CD4-positive, alpha-beta T cell (primary cell): ENCODE measurements at regions not wholly inside any gene's neighbourhood (a gene's known extent, or its start where the extent isn't known, plus 50 kb on each side); places are given as distances from the start of the nearest gene placed in this dataset.

Experiments used
- ATAC-seq: fragments of 200-7000 bp; cut with Tn5 transposase; one replicate; pipeline ENCODE4 v1.10.0; 2022; ENCODE audit warnings: mild to moderate bottlenecking; ENCODE audit not compliant: poor library complexity
- CTCF ChIA-PET: fragments of 350-600 bp; sonication (Branson Sonifier 250); formaldehyde crosslinking; loops from one replicate; lab custom pipeline; 2021; ENCODE audit warnings: antibody characterized with exemption, inconsistent platforms; lab: Charles Lee
- POLR2A ChIA-PET: fragments of 350-600 bp; sonication (Branson Sonifier 250); formaldehyde crosslinking; loops from one replicate; lab custom pipeline; 2021; ENCODE audit warnings: antibody characterized with exemption, inconsistent platforms; lab: Charles Lee
- DNase-seq, 14 experiments: peaks; one replicate each; pipeline ENCODE4 v3.0.0-alpha.2; 2013 to 2020; ENCODE audit warnings: mixed read lengths in 2 of 14
- H3K27ac ChIP-seq, 2 donors: one replicate each; pipeline versions ENCODE4 v1.5.1 to v1.7.0; 2013; ENCODE audit warnings: low read length in 2 of 2, low read depth in 1 of 2, mild to moderate bottlenecking in 1 of 2
- H3K27me3 ChIP-seq, 2 experiments: 1 replicate in 1 of 2; 2 replicates in 1 of 2; pipeline versions ENCODE4 v1.6.1 to v1.7.0; 2013; ENCODE audit warnings: low read length in 2 of 2, control low read depth in 1 of 2, mild to moderate bottlenecking in 1 of 2, moderate library complexity in 1 of 2; ENCODE audit not compliant: insufficient read depth in 2 of 2, control insufficient read depth in 1 of 2
- H3K36me3 ChIP-seq: one replicate; pipeline ENCODE4 v1.6.1; 2013; ENCODE audit warnings: low read length, control low read depth; ENCODE audit not compliant: insufficient read depth
- H3K4me1 ChIP-seq: one replicate; pipeline ENCODE4 v1.6.1; 2013; ENCODE audit warnings: low read length, control low read depth; ENCODE audit not compliant: insufficient read depth
- H3K4me3 ChIP-seq: one replicate; pipeline ENCODE4 v1.5.1; 2013; ENCODE audit warnings: mild to moderate bottlenecking, low read length, moderate library complexity
- H3K9me3 ChIP-seq, 2 experiments: 1 replicate in 1 of 2; 2 replicates in 1 of 2; pipeline versions ENCODE4 v1.6.1 to v1.7.0; 2013; ENCODE audit warnings: low read length in 2 of 2, mild to moderate bottlenecking in 2 of 2, control low read depth in 1 of 2, moderate library complexity in 1 of 2; ENCODE audit not compliant: control insufficient read depth in 1 of 2, insufficient read depth in 1 of 2
- H3K27ac Mint-ChIP-seq: one replicate; pipeline ENCODE4 v1.8.0; 2020; ENCODE audit warnings: mixed read lengths
- H3K27me3 Mint-ChIP-seq: one replicate; pipeline ENCODE4 v1.8.0; 2021; ENCODE audit warnings: mixed read lengths
- H3K36me3 Mint-ChIP-seq: one replicate; pipeline ENCODE4 v1.8.0; 2021; ENCODE audit warnings: low read depth, mixed read lengths
- H3K4me1 Mint-ChIP-seq: one replicate; pipeline ENCODE4 v1.8.0; 2021; ENCODE audit warnings: low read depth, mixed read lengths
- H3K4me3 Mint-ChIP-seq: one replicate; pipeline ENCODE4 v1.8.0; 2020; ENCODE audit warnings: mild to moderate bottlenecking, mixed read lengths
- H3K9me3 Mint-ChIP-seq: one replicate; pipeline ENCODE4 v1.8.0; 2020; ENCODE audit warnings: mixed read lengths
- intact Hi-C, 2 experiments: fragments of 100-400 bp; cut with DNase I in 1 of 2; cut with micrococcal nuclease in 1 of 2; formaldehyde crosslinking; loops; one replicate each; pipeline versions ENCODE4 v1.15.1 to v1.9.0; 2023 to 2025; cut with DNase I, micrococcal nuclease
- TF ChIP-seq, protein P1 (sequence below): fragments of 200-600 bp; IDR thresholded peaks from one replicate; pipeline ENCODE4 v1.8.0; 2022; ENCODE audit warnings: antibody characterized with exemption, mild to moderate bottlenecking

DNA sequence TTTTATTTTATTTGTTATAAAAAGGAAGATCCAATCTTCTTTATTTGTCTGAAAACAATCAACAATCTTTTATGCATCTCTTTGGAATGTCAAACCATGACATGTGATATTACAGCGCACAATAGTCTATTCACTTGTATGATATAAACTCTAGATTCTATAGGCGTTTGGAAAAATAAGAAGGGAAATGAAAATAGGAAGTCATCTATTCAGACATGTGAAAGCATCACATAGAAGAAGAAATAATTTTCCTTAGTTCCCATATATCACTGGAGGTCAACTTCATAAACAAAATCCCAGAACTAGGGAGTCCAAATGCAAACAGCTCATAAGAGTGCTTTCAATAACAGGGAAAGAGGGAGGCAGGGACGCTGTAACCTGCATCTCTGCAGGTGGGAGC lies 139.5 kb upstream of the RASGEF1B start:
- H3K27me3 ChIP-seq = no peaks in the 10 kb centered on the region
- ATAC-seq (no peak), DNase-seq (no peak)
- ChIA-PET POLR2A (no interaction called here), CTCF (no interaction called here)
- Mint-ChIP-seq H3K9me3 (peaks cover 3% of the 10 kb centered on the region), H3K36me3 (no peaks in the 10 kb centered on the region), H3K4me1 (peaks cover 9% of the 10 kb centered on the region), H3K4me3 (no peak overlapping the region), H3K27ac (no peak overlapping the region), H3K27me3 (no peaks in the 10 kb centered on the region)
- no peaks in the 10 kb centered on the region for H3K9me3 ChIP-seq
- no peak overlapping the region for H3K27ac ChIP-seq
- no peaks in the 10 kb centered on the region for H3K4me1 ChIP-seq
- intact Hi-C loops = no loop called here
- H3K4me3 ChIP-seq = no peak overlapping the region
- H3K36me3 ChIP-seq = no peaks in the 10 kb centered on the region
- TF ChIP-seq, protein P1, sequence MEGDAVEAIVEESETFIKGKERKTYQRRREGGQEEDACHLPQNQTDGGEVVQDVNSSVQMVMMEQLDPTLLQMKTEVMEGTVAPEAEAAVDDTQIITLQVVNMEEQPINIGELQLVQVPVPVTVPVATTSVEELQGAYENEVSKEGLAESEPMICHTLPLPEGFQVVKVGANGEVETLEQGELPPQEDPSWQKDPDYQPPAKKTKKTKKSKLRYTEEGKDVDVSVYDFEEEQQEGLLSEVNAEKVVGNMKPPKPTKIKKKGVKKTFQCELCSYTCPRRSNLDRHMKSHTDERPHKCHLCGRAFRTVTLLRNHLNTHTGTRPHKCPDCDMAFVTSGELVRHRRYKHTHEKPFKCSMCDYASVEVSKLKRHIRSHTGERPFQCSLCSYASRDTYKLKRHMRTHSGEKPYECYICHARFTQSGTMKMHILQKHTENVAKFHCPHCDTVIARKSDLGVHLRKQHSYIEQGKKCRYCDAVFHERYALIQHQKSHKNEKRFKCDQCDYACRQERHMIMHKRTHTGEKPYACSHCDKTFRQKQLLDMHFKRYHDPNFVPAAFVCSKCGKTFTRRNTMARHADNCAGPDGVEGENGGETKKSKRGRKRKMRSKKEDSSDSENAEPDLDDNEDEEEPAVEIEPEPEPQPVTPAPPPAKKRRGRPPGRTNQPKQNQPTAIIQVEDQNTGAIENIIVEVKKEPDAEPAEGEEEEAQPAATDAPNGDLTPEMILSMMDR = no peak

DNA sequence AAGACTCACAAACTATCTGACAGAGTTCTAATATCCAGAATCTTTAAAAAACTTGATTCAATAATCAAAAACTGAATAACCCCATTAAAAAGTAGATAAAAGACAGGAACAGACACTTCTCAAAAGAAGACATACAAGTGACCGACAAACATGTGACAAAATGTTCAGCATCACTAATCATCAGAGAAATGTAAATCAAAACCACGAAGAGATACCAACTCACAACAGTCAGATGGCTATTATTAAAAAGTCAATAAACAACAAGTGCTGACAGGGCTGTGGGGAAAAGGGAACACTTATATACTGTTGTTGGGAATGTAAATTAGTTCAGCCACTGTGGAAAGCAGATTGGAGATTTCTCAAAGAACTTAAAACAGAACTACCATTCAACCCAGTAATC lies 138.1 kb upstream of the RASGEF1B start:
- no peak overlapping the region for H3K4me3 Mint-ChIP-seq
- Histone ChIP-seq H3K4me3 (no peak overlapping the region), H3K27ac (no peak overlapping the region), H3K4me1 (no peaks in the 10 kb centered on the region), H3K36me3 (no peaks in the 10 kb centered on the region), H3K27me3 (no peaks in the 10 kb centered on the region), H3K9me3 (no peaks in the 10 kb centered on the region)
- intact Hi-C loops = no loop called here
- ChIA-PET CTCF (no interaction called here), POLR2A (no interaction called here)
- H3K36me3 Mint-ChIP-seq = no peaks in the 10 kb centered on the region
- ATAC-seq = no peak
- peaks cover 9% of the 10 kb centered on the region for H3K4me1 Mint-ChIP-seq
- no peaks in the 10 kb centered on the region for H3K27me3 Mint-ChIP-seq
- peaks cover 3% of the 10 kb centered on the region for H3K9me3 Mint-ChIP-seq
- no peak for DNase-seq
- no peak overlapping the region for H3K27ac Mint-ChIP-seq
- TF ChIP-seq, protein P1 = no peak

DNA sequence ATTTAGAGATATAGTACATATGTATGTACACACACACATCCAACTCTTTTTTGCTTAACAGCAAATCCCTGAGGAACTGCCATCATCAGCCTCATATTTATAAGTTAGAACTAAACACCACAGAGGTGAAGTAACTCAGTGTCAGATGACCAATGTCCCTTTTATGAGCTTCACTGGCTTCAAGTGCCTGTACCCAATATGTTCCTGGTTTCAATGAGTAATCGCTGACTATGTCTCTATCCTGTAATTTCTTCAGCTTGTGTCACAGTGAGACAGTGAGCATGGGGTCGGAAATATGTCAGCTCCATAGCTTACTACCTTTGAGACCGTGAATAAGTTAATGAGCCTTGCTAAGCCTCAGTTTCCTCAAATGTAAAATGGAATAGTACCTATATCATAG lies 136.2 kb upstream of the RASGEF1B start:
- DNase-seq (peak in 2 of 14 experiments; percentile 21 to 39), ATAC-seq (no peak)
- Histone ChIP-seq H3K4me3 (no peak overlapping the region), H3K27ac (no peak overlapping the region), H3K36me3 (no peaks in the 10 kb centered on the region), H3K27me3 (no peaks in the 10 kb centered on the region), H3K9me3 (no peaks in the 10 kb centered on the region), H3K4me1 (no peaks in the 10 kb centered on the region)
- ChIA-PET POLR2A (no interaction called here), CTCF (interaction anchor here (0.7 to 1.9 kb wide), 2 partner anchors 140 to 1900 kb away, joined by 3 to 4 read pairs; no protein-coding TSS in a partner anchor)
- H3K36me3 Mint-ChIP-seq = no peaks in the 10 kb centered on the region
- H3K9me3 Mint-ChIP-seq = peaks cover 3% of the 10 kb centered on the region
- H3K4me1 Mint-ChIP-seq = peaks cover 9% of the 10 kb centered on the region
- no peaks in the 10 kb centered on the region for H3K27me3 Mint-ChIP-seq
- intact Hi-C loops = no loop called here
- TF ChIP-seq, protein P1 = no peak
- no peak overlapping the region for H3K4me3 Mint-ChIP-seq
- no peak overlapping the region for H3K27ac Mint-ChIP-seq
